Thoracic aorta (tissue), 2 donors: ENCODE measurements at regions not wholly inside any gene's neighbourhood (a gene's known extent, or its start where the extent isn't known, plus 50 kb on each side); places are given as distances from the start of the nearest gene placed in this dataset.

ENCODE experiments used
- ATAC-seq: fragments of 150-250 bp; one replicate; pipeline ENCODE4 v1.8.0; 2017; ENCODE audit warnings: low read depth; ENCODE audit not compliant: insufficient number of reproducible peaks, low FRiP score
- DNase-seq: peaks from one replicate; pipeline ENCODE4 v3.0.0-alpha.2; 2020; ENCODE audit warnings: low spot score
- H3K27ac ChIP-seq, 2 donors: fragments of 200-600 bp; sonication (generic); 1 replicate in 1 of 2; 2 replicates in 1 of 2; pipeline ENCODE4 v1.5.1; 2016; ENCODE audit warnings: mild to moderate bottlenecking in 2 of 2, moderate library complexity in 2 of 2
- H3K27me3 ChIP-seq: fragments of 200-600 bp; sonication (generic); replicated peaks from 2 replicates; pipeline ENCODE4 v1.6.0; 2016; ENCODE audit warnings: mild to moderate bottlenecking; ENCODE audit not compliant: insufficient read depth
- H3K36me3 ChIP-seq: fragments of 200-600 bp; sonication (generic); one replicate; pipeline ENCODE4 v1.5.1; 2016
- H3K4me1 ChIP-seq, 2 donors: fragments of 200-600 bp; sonication (generic); 1 replicate in 1 of 2; 2 replicates in 1 of 2; pipeline versions ENCODE4 v1.5.1 to v1.6.0; 2016; ENCODE audit warnings: low read depth in 2 of 2, mild to moderate bottlenecking in 1 of 2; ENCODE audit not compliant: control insufficient read depth in 1 of 2
- H3K4me3 ChIP-seq: fragments of 200-600 bp; sonication (generic); 2 replicates; pipeline ENCODE4 v1.5.1; 2016; ENCODE audit warnings: mild to moderate bottlenecking
- H3K9me3 ChIP-seq: fragments of 200-600 bp; sonication (generic); 2 replicates; pipeline ENCODE4 v1.5.1; 2016
- CTCF ChIP-seq: fragments of 200-600 bp; sonication (generic); IDR thresholded peaks from one replicate; pipeline ENCODE4 v1.5.1; 2019; ENCODE audit warnings: antibody characterized with exemption

GRCh38 chr1:56404561-56405030, 174.8 kb downstream of the PLPP3 start:
- H3K4me1 ChIP-seq: peaks cover 3 to 12% of the 10 kb centered on the region in 2 donors
- TF ChIP-seq CTCF: no peak
- no peaks in the 10 kb centered on the region for H3K9me3 ChIP-seq
- no peaks in the 10 kb centered on the region for H3K36me3 ChIP-seq
- no peaks in the 10 kb centered on the region for H3K27me3 ChIP-seq
- no peak for DNase-seq
- no peak for ATAC-seq
- H3K4me3 ChIP-seq: peak overlapping the region; percentile 32
- H3K27ac ChIP-seq: peak overlapping the region; percentile 43 to 51

GRCh38 chr1:56404066-56404465, 175.3 kb downstream of the PLPP3 start:
- Histone ChIP-seq H3K4me3 (no peak overlapping the region), H3K27me3 (no peaks in the 10 kb centered on the region), H3K27ac (peak overlapping the region; percentile 43 to 51), H3K36me3 (no peaks in the 10 kb centered on the region), H3K4me1 (peaks cover 3 to 12% of the 10 kb centered on the region in 2 donors), H3K9me3 (no peaks in the 10 kb centered on the region)
- ATAC-seq: no peak
- DNase-seq: no peak
- TF ChIP-seq CTCF: no peak

DNA sequence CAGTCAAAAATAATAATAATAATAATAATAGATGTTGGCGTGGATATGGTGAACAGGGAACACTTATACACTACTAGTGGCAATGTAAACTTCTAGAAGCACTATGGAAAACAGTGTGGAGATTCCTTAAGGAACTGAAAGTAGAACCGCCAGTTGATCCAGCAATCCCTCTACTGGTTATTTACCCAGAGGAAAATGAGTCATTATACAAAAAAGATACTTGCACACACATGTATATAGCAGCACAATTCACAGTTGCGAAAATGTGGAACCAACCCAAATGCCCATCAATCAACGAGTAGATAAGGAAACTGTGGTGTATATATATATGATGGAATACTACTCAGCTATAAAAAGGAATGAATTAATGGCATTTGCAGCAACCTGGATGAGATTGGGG, 176.0 kb downstream of the PLPP3 start:
- Histone ChIP-seq H3K4me3 (no peak overlapping the region), H3K9me3 (no peaks in the 10 kb centered on the region), H3K4me1 (peaks cover 3 to 12% of the 10 kb centered on the region in 2 donors), H3K27me3 (no peaks in the 10 kb centered on the region), H3K36me3 (no peaks in the 10 kb centered on the region), H3K27ac (no peak overlapping the region)
- ATAC-seq (no peak), DNase-seq (no peak)
- TF ChIP-seq CTCF: no peak

DNA sequence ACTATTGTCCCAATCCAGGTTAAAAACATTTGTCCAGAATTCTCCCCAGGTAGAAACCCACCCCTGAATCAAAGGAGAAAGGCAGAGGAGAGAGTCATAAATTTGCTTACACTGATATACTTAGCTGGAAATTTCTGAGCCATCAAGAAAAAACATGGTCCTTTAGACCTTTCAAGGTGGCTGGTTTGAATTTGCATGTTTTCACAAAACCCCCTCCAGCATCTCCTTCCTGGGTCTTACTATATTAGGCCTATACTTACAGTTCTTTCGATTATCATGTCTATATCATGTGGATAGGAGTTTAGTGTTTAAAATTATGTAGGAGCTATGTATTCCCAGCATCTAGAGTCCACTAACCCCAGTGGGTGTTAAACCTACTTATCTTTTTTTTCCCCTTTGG, 178.2 kb downstream of the PLPP3 start:
- no peak overlapping the region for H3K27ac ChIP-seq
- H3K9me3 ChIP-seq: no peaks in the 10 kb centered on the region
- no peak for TF ChIP-seq CTCF
- DNase-seq (no peak), ATAC-seq (no peak)
- peaks cover 3 to 12% of the 10 kb centered on the region in 2 donors for H3K4me1 ChIP-seq
- H3K36me3 ChIP-seq: no peaks in the 10 kb centered on the region
- no peaks in the 10 kb centered on the region for H3K27me3 ChIP-seq
- no peak overlapping the region for H3K4me3 ChIP-seq

GRCh38 chr1:56400526-56400925, 178.8 kb downstream of the PLPP3 start:
- H3K36me3 ChIP-seq: no peaks in the 10 kb centered on the region
- H3K27ac ChIP-seq: no peak overlapping the region
- ATAC-seq (no peak), DNase-seq (no peak)
- TF ChIP-seq CTCF: no peak
- H3K4me3 ChIP-seq: no peak overlapping the region
- H3K9me3 ChIP-seq: no peaks in the 10 kb centered on the region
- peaks cover 3 to 12% of the 10 kb centered on the region in 2 donors for H3K4me1 ChIP-seq
- no peaks in the 10 kb centered on the region for H3K27me3 ChIP-seq
